ENCODE measurements at regions not wholly inside any gene's neighbourhood (a gene's known extent, or its start where the extent isn't known, plus 50 kb on each side); places are given as distances from the start of the nearest gene placed in this dataset.

- no peak overlapping the region for H3K27ac ChIP-seq
- H3K9me3 ChIP-seq = no peaks in the 10 kb centered on the region
- DNase-seq (ENCODE audit: low read depth in 1 of 2, low spot score in 1 of 2) = no peak
- H3K4me2 ChIP-seq = no peak overlapping the region
- no peak overlapping the region for H3K4me3 ChIP-seq
- FAIRE-seq = no peak
- WGBS (ENCODE audit: missing lambda C conversion rate) = 1% methylated on average over 2 of the region's 2 CpGs
- ATAC-seq = no peak
- no peaks in the 10 kb centered on the region for H3K4me1 ChIP-seq
- ChIA-PET CTCF (no interaction called here), POLR2A (no interaction called here)
- TF ChIP-seq CHD4 (IDR thresholded peaks at IDR 0.05; ENCODE audit: borderline replicate concordance) = no peak
- TF ChIP-seq ELK1 (IDR thresholded peaks at IDR 0.05; ENCODE audit: low read depth, low read length) = no peak
- no peak for TF ChIP-seq JUN (IDR thresholded peaks at IDR 0.05)
- TF ChIP-seq ZNF302 (CRISPR knock-in tag; IDR thresholded peaks at IDR 0.05) = no peak
- TF ChIP-seq CHD2 (IDR thresholded peaks at IDR 0.05; ENCODE audit: low read length, partially characterized antibody) = no peak
- no peak for TF ChIP-seq NPAS2 (CRISPR knock-in tag; IDR thresholded peaks at IDR 0.05; ENCODE audit: borderline replicate concordance)
- no peak for TF ChIP-seq MAX (IDR thresholded peaks at IDR 0.05)
- TF ChIP-seq FOSL2 (IDR thresholded peaks at IDR 0.05) = no peak
- TF ChIP-seq FOSL2 (CRISPR knock-in tag; IDR thresholded peaks at IDR 0.05) = no peak
- no peak for TF ChIP-seq FOSB (CRISPR knock-in tag; IDR thresholded peaks at IDR 0.05)
- TF ChIP-seq KDM5A (IDR thresholded peaks at IDR 0.05) = no peak
- no peak for TF ChIP-seq HEYL (CRISPR knock-in tag; IDR thresholded peaks at IDR 0.05)
Measured at GRCh38 chr10:111976557-111976956, 207.0 kb downstream of the GPAM start.

GRCh38 chr10:111984057-111984456 is 199.5 kb downstream of the GPAM start:
- WGBS (ENCODE audit: missing lambda C conversion rate) = 14% methylated on average over 6 of the region's 6 CpGs
- Histone ChIP-seq H3K9me3 (no peaks in the 10 kb centered on the region), H3K4me3 (no peak overlapping the region), H3K27ac (no peak overlapping the region), H3K4me1 (no peaks in the 10 kb centered on the region), H3K4me2 (no peak overlapping the region)
- DNase-seq (ENCODE audit: low read depth in 1 of 2, low spot score in 1 of 2) (no peak), FAIRE-seq (no peak), ATAC-seq (no peak)
- TF ChIP-seq KDM5A (IDR thresholded peaks at IDR 0.05) (no peak), EHMT2 (IDR thresholded peaks at IDR 0.05; ENCODE audit: low read depth) (no peak), HOXB5 (CRISPR knock-in tag; IDR thresholded peaks at IDR 0.05) (no peak), HEYL (CRISPR knock-in tag; IDR thresholded peaks at IDR 0.05) (no peak), ZFP36 (IDR thresholded peaks at IDR 0.05; ENCODE audit: borderline replicate concordance, partially characterized antibody) (no peak), FOSL2 (IDR thresholded peaks at IDR 0.05) (no peak), FOSL2 (CRISPR knock-in tag; IDR thresholded peaks at IDR 0.05) (no peak), BCL3 (IDR thresholded peaks at IDR 0.05) (no peak), USF2 (IDR thresholded peaks at IDR 0.05) (no peak), POLR2A (IDR thresholded peaks at IDR 0.05; ENCODE audit: low read length) (no peak), POLR2AphosphoS2 (conservative IDR thresholded peaks at IDR 0.05; ENCODE audit: low read length) (no peak), RNF2 (IDR thresholded peaks at IDR 0.05; ENCODE audit: borderline replicate concordance, low read depth) (no peak), MAX (IDR thresholded peaks at IDR 0.05) (no peak)
- POLR2A ChIA-PET = no interaction called here
- CTCF ChIA-PET = no interaction called here

GRCh38 chr10:111986079-111986478 is 197.5 kb downstream of the GPAM start:
- H3K27ac ChIP-seq = no peak overlapping the region
- no peaks in the 10 kb centered on the region for H3K9me3 ChIP-seq
- POLR2A ChIA-PET = no interaction called here
- no peak overlapping the region for H3K4me2 ChIP-seq
- no peak overlapping the region for H3K4me3 ChIP-seq
- no peaks in the 10 kb centered on the region for H3K4me1 ChIP-seq
- no peak for FAIRE-seq
- no peak for ATAC-seq
- CTCF ChIA-PET = no interaction called here
- TF ChIP-seq TP53 (CRISPR knock-in tag; IDR thresholded peaks at IDR 0.05) (no peak), HDAC2 (IDR thresholded peaks at IDR 0.05) (no peak), HOXB13 (CRISPR knock-in tag; IDR thresholded peaks at IDR 0.05; ENCODE audit: low read depth) (no peak), KDM5A (IDR thresholded peaks at IDR 0.05) (no peak), CEBPB (IDR thresholded peaks at IDR 0.05) (no peak), CHD2 (IDR thresholded peaks at IDR 0.05; ENCODE audit: low read length, partially characterized antibody) (no peak), SMC3 (IDR thresholded peaks at IDR 0.05) (no peak), RFX5 (IDR thresholded peaks at IDR 0.05) (no peak), ZNF302 (CRISPR knock-in tag; IDR thresholded peaks at IDR 0.05) (no peak), EHMT2 (IDR thresholded peaks at IDR 0.05; ENCODE audit: low read depth) (no peak), EHF (CRISPR knock-in tag; IDR thresholded peaks at IDR 0.05) (no peak)
- DNase-seq (ENCODE audit: low read depth in 1 of 2, low spot score in 1 of 2) = no peak
